GM23248 (cell line): ENCODE measurements at regions not wholly inside any gene's neighbourhood (a gene's known extent, or its start where the extent isn't known, plus 50 kb on each side); places are given as distances from the start of the nearest gene placed in this dataset.

Experiments
- EZH2 ChIP-seq: fragments of 200-600 bp; sonication (generic); IDR thresholded peaks from 2 replicates; pipeline ENCODE4 v1.6.1; 2018; ENCODE audit warnings: antibody characterized with exemption, mild to moderate bottlenecking; ENCODE audit not compliant: insufficient read depth, poor library complexity, severe bottlenecking
- EZH2phosphoT487 ChIP-seq: fragments of 200-600 bp; sonication (generic); IDR thresholded peaks from 2 replicates; pipeline ENCODE4 v1.6.1; 2018; ENCODE audit warnings: antibody characterized with exemption, moderate library complexity, mild to moderate bottlenecking, low read depth; ENCODE audit not compliant: insufficient read depth

DNA sequence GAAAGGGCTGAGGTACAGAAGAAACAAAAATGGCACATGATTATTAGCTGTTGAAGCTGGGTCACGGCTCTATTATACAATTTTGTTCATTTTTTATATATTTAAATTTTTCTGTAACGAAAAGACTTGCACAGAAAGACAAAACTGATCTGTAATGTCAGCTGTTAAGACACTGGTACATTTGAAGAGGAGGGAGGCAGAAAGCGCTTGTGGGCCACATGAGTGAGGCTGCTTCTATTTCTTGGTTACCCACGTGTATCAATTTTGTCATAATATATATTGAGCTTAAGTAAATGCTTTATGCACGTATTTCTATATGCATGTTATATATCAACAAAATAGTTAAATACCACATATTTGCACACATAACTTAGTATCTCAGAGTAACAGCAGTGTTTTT is 151.8 kb upstream of the KCNJ18 start:
- no peak for TF ChIP-seq EZH2phosphoT487
- TF ChIP-seq EZH2: no peak
